HUES64 (cell line): ENCODE measurements at regions not wholly inside any gene's neighbourhood (a gene's known extent, or its start where the extent isn't known, plus 50 kb on each side); places are given as distances from the start of the nearest gene placed in this dataset.
"Not testable (repeated sequence)": the region's sequence is repeated elsewhere in the genome, so short reads cannot be mapped to it uniquely, and the experiment has no call there.

Experiments
- H3K27ac ChIP-seq: 2 replicates; pipeline ENCODE4 v1.7.0; 2013; ENCODE audit warnings: low read depth, low read length, inconsistent platforms
- H3K27me3 ChIP-seq: 2 replicates; pipeline ENCODE4 v1.6.1; 2013; ENCODE audit warnings: mild to moderate bottlenecking, low read length; ENCODE audit not compliant: insufficient read depth
- H3K36me3 ChIP-seq: 2 replicates; pipeline ENCODE4 v1.6.1; 2013; ENCODE audit warnings: mild to moderate bottlenecking, low read length; ENCODE audit not compliant: insufficient read depth
- H3K4me1 ChIP-seq: 2 replicates; pipeline ENCODE4 v1.6.1; 2013; ENCODE audit warnings: mild to moderate bottlenecking, low read length, moderate library complexity; ENCODE audit not compliant: insufficient read depth
- H3K4me3 ChIP-seq: 2 replicates; pipeline ENCODE4 v1.5.1; 2013; ENCODE audit warnings: mild to moderate bottlenecking, low read length, moderate library complexity
- H3K9ac ChIP-seq: 2 replicates; pipeline ENCODE4 v1.6.1; 2013; ENCODE audit warnings: mild to moderate bottlenecking, low read depth, low read length
- H3K9me3 ChIP-seq: 2 replicates; pipeline ENCODE4 v1.6.1; 2013; ENCODE audit warnings: low read depth, low read length; ENCODE audit not compliant: insufficient read depth
- WGBS: fragments of 150-250, 120-280 bp; methylation state at CpG from one replicate; pipeline ENCODE4 v1.1.7; 2013; ENCODE audit warnings: missing lambda C conversion rate; 5-methylcytosine and 5-hydroxymethylcytosine counted together

DNA sequence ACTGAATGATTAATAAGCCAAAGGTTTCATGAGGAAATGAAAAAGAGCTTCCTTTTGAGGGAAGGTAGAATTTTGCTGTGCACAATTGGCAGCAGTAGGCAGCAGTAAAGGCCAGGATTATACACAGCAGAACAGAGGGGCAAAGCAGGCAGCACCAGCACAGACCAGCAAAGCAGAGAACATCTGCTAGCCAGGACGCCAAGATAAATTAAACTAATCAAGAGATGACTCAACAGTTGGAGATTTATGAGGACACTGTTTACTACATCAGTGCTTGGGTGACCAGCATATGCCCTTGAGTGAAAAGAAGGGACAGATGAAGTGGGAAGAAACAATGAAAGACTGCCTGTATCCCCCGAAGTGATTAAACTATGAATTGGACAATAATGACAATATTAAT is 871.4 kb upstream of the CDH10 start:
- WGBS: 83% methylated on average over 1 of the region's 2 CpGs
- no peak overlapping the region for H3K4me3 ChIP-seq
- H3K9me3 ChIP-seq: no peaks in the 10 kb centered on the region
- no peaks in the 10 kb centered on the region for H3K36me3 ChIP-seq
- no peak overlapping the region for H3K27ac ChIP-seq
- no peaks in the 10 kb centered on the region for H3K4me1 ChIP-seq
- H3K27me3 ChIP-seq: no peaks in the 10 kb centered on the region
- H3K9ac ChIP-seq: no peak overlapping the region

DNA sequence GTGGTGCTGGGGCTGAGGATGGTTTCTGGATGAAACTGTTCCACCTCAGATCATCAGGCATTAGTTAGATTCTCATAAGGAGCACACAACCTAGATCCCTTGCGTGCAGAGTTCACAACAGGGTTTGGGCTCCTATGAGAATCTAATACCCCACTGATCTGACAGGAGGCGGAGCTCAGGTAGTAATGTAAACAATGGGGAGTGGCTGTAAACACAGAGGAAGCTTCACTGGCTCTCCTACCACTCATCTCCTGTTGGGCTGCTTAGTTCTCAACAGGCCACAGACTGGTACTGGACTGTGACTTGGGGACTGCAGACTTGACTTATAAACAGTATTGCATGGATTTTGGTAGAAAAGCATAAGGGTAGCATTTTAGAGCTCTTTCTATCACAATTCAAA is 870.7 kb upstream of the CDH10 start:
- H3K36me3 ChIP-seq: no peaks in the 10 kb centered on the region
- no peaks in the 10 kb centered on the region for H3K27me3 ChIP-seq
- H3K27ac ChIP-seq: no peak overlapping the region
- H3K9ac ChIP-seq: no peak overlapping the region
- no peaks in the 10 kb centered on the region for H3K4me1 ChIP-seq
- H3K4me3 ChIP-seq: no peak overlapping the region
- H3K9me3 ChIP-seq: no peaks in the 10 kb centered on the region
- WGBS: 81% methylated on average over 2 of the region's 2 CpGs

DNA sequence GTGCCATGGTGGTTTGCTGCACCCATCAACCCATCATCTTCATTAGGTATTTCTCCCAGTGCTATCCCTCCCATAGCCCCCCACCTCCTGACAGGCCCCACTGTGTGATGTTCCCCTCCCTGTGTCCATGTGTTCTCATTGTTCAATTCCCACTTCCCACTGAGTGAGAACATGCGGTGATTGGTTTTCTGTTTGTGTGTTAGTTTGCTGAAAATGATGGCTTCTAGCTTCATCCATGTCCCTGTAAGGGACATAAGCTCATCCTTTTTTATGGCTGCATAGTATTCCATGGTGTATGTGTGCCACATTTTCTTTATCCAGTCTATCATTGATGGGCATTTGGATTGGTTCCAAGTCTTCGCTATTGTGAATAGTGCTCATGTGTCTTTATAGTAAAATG is 865.9 kb upstream of the CDH10 start:
- H3K9me3 ChIP-seq, H3K9ac ChIP-seq, H3K4me3 ChIP-seq, H3K4me1 ChIP-seq, H3K27ac ChIP-seq, H3K27me3 ChIP-seq, H3K36me3 ChIP-seq: not testable (repeated sequence)
- 100% methylated on average over 2 of the region's 2 CpGs for whole genome bisulfite sequencing

DNA sequence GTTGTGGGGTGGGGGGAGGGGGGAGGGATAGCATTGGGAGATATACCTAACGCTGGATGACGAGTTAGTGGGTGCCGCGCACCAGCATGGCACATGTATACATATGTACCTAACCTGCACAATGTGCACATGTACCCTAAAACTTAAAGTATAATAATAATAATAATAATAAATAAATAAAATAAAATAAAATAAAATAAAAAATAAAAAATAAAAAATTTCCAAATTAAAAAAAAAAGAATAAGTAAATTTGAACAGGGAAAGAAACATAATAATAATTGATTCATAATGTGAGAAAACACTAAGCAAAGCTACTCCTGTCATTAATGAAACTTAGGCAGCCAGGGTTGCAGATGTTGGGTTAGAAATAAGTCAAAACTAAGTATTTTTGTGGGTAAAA is 863.2 kb upstream of the CDH10 start:
- H3K9ac ChIP-seq, H3K4me1 ChIP-seq, H3K9me3 ChIP-seq, H3K27ac ChIP-seq, H3K27me3 ChIP-seq, H3K4me3 ChIP-seq, H3K36me3 ChIP-seq: not testable (repeated sequence)
- WGBS: 100% methylated on average over 4 of the region's 4 CpGs

DNA sequence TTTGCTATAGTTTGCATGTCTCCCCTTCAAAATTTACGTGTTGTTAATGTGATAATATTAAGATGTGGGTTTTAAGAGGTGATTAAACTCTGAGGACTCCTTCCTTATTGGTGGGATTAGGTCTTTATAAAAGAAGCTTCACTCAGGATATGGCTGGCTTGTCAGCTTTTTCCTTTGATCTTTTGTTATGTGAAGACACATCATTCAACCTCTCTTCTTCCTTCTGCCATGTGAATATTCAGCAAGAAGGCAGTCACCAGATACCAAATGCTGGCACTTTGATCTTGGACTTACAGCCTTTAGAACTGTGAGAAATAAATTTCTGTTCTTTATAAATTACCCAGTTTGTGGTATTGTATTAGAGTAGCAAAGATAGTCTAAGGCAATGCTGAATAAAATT is 855.9 kb upstream of the CDH10 start:
- Histone ChIP-seq H3K4me1 (peaks cover 11% of the 10 kb centered on the region), H3K36me3 (no peaks in the 10 kb centered on the region), H3K27me3 (no peaks in the 10 kb centered on the region), H3K9ac (no peak overlapping the region), H3K27ac (0 out of 2 replicates have a peak overlapping the region, but pooled peaks have one; percentile 7), H3K9me3 (no peaks in the 10 kb centered on the region), H3K4me3 (no peak overlapping the region)
- 78% methylated on average over 1 of the region's 1 CpG for WGBS

DNA sequence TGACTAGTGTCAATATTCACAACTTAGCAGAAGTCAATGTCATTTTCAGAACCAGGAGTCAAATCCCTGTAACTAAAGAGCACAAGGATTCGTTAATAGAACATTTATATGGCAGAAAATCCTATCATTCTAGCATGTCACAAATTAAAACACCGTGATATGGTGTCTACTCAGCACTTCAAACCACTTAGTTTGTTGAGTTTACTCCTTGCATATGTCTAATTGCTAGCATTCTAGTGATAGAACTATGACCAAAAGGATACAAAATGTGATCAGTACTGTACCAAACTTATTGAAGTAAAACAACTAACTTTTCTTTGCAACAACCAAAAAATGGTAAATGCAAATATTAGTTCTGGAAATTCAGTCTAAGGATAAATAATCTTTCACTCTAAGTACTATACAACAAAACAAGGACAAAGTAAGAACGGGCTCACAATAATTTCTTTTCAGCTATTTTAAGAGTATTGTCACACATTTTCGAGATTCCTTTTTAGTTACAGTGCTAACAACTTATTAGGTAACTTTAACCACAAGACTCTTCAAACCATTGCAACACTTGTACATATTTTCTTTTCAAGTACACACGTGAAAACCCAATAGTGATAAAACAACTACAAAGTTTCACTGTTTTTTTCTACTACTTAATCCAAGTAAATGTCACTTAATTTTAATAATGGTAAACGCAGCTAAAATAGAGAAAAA is 845.2 kb upstream of the CDH10 start:
- no peak overlapping the region for H3K27ac ChIP-seq
- H3K9me3 ChIP-seq: no peaks in the 10 kb centered on the region
- H3K4me1 ChIP-seq: no peaks in the 10 kb centered on the region
- H3K9ac ChIP-seq: no peak overlapping the region
- 90% methylated on average over 6 of the region's 6 CpGs for WGBS
- H3K36me3 ChIP-seq: no peaks in the 10 kb centered on the region
- H3K4me3 ChIP-seq: no peak overlapping the region
- no peaks in the 10 kb centered on the region for H3K27me3 ChIP-seq

DNA sequence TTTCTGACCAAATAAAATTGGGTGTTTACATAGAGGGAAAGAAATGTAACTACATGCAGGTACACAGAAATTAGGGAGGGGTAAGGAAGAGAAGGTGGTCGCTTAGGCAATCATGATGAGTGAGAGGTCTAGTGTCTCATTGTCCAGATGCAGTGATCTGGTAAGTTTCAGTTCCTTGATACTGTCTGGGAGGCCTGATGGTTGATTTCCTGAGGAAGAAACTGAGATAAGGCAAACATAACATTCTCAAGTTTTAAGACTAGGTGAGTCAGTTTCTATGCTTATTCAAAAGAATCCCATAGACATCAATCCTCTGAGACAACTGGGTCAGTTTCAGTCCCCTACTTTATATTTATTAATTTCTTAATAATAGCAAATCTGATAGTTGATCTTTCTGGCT is 843.3 kb upstream of the CDH10 start:
- H3K4me1 ChIP-seq: no peaks in the 10 kb centered on the region
- WGBS: 87% methylated on average over 1 of the region's 1 CpG
- no peak overlapping the region for H3K9ac ChIP-seq
- no peaks in the 10 kb centered on the region for H3K9me3 ChIP-seq
- no peak overlapping the region for H3K27ac ChIP-seq
- no peaks in the 10 kb centered on the region for H3K36me3 ChIP-seq
- H3K4me3 ChIP-seq: no peak overlapping the region
- no peaks in the 10 kb centered on the region for H3K27me3 ChIP-seq

DNA sequence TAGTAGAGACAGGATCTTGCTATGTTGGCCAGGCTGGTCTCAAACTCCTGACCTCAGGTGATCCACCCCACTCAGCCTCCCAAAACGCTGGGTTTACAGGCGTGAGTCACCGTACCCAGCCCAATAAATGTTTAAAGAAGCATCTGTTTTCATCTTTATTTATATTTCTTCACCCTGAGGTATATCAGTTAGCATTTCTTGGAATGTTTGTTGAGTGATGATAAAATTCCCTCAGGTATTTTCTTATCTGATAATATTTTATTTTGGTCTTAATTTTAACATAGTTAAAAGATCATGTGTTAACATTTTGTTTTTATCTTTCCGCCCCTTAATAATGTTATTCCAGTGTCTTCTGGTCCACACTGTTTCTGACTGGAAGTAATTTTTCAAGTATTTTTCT is 839.6 kb upstream of the CDH10 start:
- Histone ChIP-seq H3K27me3 (no peaks in the 10 kb centered on the region), H3K9me3 (no peaks in the 10 kb centered on the region), H3K27ac (no peak overlapping the region), H3K36me3 (no peaks in the 10 kb centered on the region), H3K4me3 (no peak overlapping the region), H3K4me1 (peaks cover 9% of the 10 kb centered on the region), H3K9ac (no peak overlapping the region)
- WGBS: 92% methylated on average over 4 of the region's 4 CpGs

DNA sequence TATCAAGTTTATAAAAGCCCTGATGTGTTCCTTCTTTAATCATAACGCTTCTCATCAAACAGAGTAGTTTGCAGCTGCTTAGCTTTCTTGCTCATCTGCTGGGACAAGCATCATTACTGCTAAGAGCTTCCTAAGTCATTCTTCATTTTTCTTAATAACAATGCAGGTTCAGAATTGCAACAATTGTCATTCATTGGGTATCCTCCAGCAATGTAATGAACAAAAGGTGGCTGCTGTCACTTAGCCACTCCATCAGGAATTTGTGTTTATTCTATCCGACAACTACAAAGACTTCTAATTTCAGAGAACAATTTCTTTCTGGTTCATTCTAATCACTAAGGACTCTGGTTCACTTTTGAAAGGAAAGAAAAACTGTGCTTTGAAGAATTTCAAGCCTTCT is 836.7 kb upstream of the CDH10 start:
- Histone ChIP-seq H3K27ac (no peak overlapping the region), H3K4me3 (no peak overlapping the region), H3K9ac (no peak overlapping the region), H3K36me3 (no peaks in the 10 kb centered on the region), H3K9me3 (no peaks in the 10 kb centered on the region), H3K27me3 (no peaks in the 10 kb centered on the region), H3K4me1 (peaks cover 9% of the 10 kb centered on the region)
- 64% methylated on average over 2 of the region's 2 CpGs for WGBS

DNA sequence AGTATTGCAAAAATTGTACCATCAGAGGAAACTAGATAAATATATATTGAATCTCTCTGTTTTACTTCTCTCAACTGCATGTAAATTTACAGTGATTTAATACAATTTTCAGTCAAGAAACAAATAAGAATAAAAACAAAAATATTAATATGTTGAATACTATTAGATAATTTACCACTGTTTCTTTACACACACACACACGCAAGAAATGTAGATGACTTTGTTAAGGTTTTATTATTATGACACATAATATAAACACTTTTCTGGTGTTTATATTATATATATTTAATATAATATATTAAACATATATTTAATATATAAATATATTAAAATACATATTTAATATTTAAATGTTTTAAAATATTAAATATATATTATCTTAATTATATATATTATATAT is 814.3 kb upstream of the CDH10 start:
- WGBS: no CpG with 5 or more reads among the region's 1 CpG
- no peak overlapping the region for H3K9ac ChIP-seq
- H3K36me3 ChIP-seq: no peaks in the 10 kb centered on the region
- no peak overlapping the region for H3K4me3 ChIP-seq
- H3K4me1 ChIP-seq: peaks cover 14% of the 10 kb centered on the region
- H3K9me3 ChIP-seq: peaks cover 11% of the 10 kb centered on the region
- no peaks in the 10 kb centered on the region for H3K27me3 ChIP-seq
- H3K27ac ChIP-seq: no peak overlapping the region

DNA sequence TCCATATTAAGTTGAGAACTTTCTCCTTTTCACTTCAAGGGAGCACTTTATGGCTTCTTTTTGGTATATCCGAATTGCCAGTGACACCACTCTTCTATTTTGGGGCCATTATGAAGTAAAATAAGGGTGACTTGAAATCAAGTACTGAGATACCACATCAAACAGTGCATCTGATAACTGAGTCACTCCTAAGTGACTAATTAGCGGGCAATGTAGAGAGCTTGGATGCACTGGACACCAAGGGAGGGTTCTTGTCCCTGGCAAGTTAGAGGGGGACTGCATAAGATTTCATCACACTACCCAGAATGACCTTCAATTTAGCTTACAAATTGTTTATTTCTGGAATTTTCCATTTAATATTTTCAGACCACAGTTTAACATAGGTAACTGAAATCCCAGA is 813.9 kb upstream of the CDH10 start:
- Histone ChIP-seq H3K9ac (no peak overlapping the region), H3K27me3 (no peaks in the 10 kb centered on the region), H3K9me3 (peaks cover 11% of the 10 kb centered on the region), H3K4me1 (peaks cover 14% of the 10 kb centered on the region), H3K36me3 (no peaks in the 10 kb centered on the region), H3K4me3 (no peak overlapping the region), H3K27ac (no peak overlapping the region)
- 95% methylated on average over 2 of the region's 2 CpGs for WGBS

DNA sequence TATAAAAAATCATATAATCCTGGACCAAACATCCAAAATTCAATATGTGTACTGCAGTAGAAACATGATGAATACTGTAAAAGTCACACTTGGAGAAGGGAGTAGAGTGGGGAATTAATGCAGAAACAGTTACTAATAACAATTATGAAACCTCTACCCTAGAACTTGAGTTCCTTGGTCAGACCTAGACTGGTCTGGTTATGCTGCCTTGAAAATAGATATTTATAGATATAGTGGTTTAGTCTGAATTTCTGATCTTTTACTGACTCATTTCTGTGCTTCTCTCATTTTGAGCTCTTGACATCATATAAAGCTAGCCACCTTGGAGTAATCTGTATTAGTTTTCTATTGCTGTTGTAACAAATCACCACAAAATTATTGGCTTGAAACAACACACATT is 808.7 kb upstream of the CDH10 start:
- peaks cover 41% of the 10 kb centered on the region for H3K4me1 ChIP-seq
- no peaks in the 10 kb centered on the region for H3K36me3 ChIP-seq
- H3K27me3 ChIP-seq: no peaks in the 10 kb centered on the region
- H3K9me3 ChIP-seq: no peaks in the 10 kb centered on the region
- no peak overlapping the region for H3K4me3 ChIP-seq
- no peak overlapping the region for H3K27ac ChIP-seq
- H3K9ac ChIP-seq: no peak overlapping the region
